ENCODE measurements at regions not wholly inside any gene's neighbourhood (a gene's known extent, or its start where the extent isn't known, plus 50 kb on each side); places are given as distances from the start of the nearest gene placed in this dataset.

GRCh38 chr22:34115722-34116121, 195.4 kb upstream of the LARGE1 start:
- Histone ChIP-seq H3K9me3 (ENCODE audit: control insufficient read depth, low read depth, low read length) (no peaks in the 10 kb centered on the region), H2AFZ (ENCODE audit: control insufficient read depth, low read length) (no peak overlapping the region), H3K36me3 (ENCODE audit: control insufficient read depth in 2 of 2, extremely low read depth in 1 of 2, insufficient read depth in 2 of 2, low read length in 2 of 2) (no peaks in the 10 kb centered on the region), H3K9ac (ENCODE audit: control insufficient read depth, extremely low read depth, insufficient read depth, low read length) (no peak overlapping the region), H4K20me1 (ENCODE audit: control insufficient read depth, extremely low read depth, insufficient read depth, low read length) (no peaks in the 10 kb centered on the region), H3K4me1 (ENCODE audit: control insufficient read depth, extremely low read depth, insufficient read depth, low read length) (no peaks in the 10 kb centered on the region), H3K4me2 (ENCODE audit: control insufficient read depth, extremely low read depth, insufficient read depth, low read depth, low read length) (no peak overlapping the region), H3K27ac (ENCODE audit: control insufficient read depth, insufficient read depth, low read length) (no peak overlapping the region), H3K4me3 (ENCODE audit: control insufficient read depth in 2 of 3, extremely low read depth in 1 of 3, insufficient read depth in 2 of 3, low read depth in 1 of 3, low read length in 3 of 3) (no peak overlapping the region), H3K27me3 (ENCODE audit: control insufficient read depth, extremely low read depth, insufficient read depth, low read length) (no peaks in the 10 kb centered on the region), H3K9me1 (ENCODE audit: control insufficient read depth, extremely low read depth, insufficient read depth, low read length) (no peaks in the 10 kb centered on the region), H3K79me2 (ENCODE audit: control insufficient read depth, insufficient read depth, low read length) (no peaks in the 10 kb centered on the region)
- TF ChIP-seq CTCF (optimal IDR thresholded peaks at IDR 0.05 in 1 of 3, IDR thresholded peaks at IDR 0.05 in 1 of 3, conservative IDR thresholded peaks at IDR 0.05 in 1 of 3; ENCODE audit: extremely low read depth in 1 of 3, insufficient read depth in 2 of 3, low read length in 3 of 3) (no peak), EZH2 (IDR thresholded peaks at IDR 0.05; ENCODE audit: low read length) (no peak)
- no peak for FAIRE-seq
- dilution Hi-C loops (cut with MboI; ENCODE audit: extremely low pct_ligation_motif_present, low sequenced_read_pairs) = no loop called here
- DNase-seq (ENCODE audit: low read depth, low spot score) = no peak

- Histone ChIP-seq H3K9me1 (ENCODE audit: control insufficient read depth, extremely low read depth, insufficient read depth, low read length) (no peaks in the 10 kb centered on the region), H3K36me3 (ENCODE audit: control insufficient read depth in 2 of 2, extremely low read depth in 1 of 2, insufficient read depth in 2 of 2, low read length in 2 of 2) (no peaks in the 10 kb centered on the region), H3K79me2 (ENCODE audit: control insufficient read depth, insufficient read depth, low read length) (no peaks in the 10 kb centered on the region), H3K4me1 (ENCODE audit: control insufficient read depth, extremely low read depth, insufficient read depth, low read length) (no peaks in the 10 kb centered on the region), H4K20me1 (ENCODE audit: control insufficient read depth, extremely low read depth, insufficient read depth, low read length) (no peaks in the 10 kb centered on the region), H3K9ac (ENCODE audit: control insufficient read depth, extremely low read depth, insufficient read depth, low read length) (no peak overlapping the region), H3K9me3 (ENCODE audit: control insufficient read depth, low read depth, low read length) (no peaks in the 10 kb centered on the region), H3K27me3 (ENCODE audit: control insufficient read depth, extremely low read depth, insufficient read depth, low read length) (no peaks in the 10 kb centered on the region), H3K27ac (ENCODE audit: control insufficient read depth, insufficient read depth, low read length) (no peak overlapping the region), H2AFZ (ENCODE audit: control insufficient read depth, low read length) (no peak overlapping the region), H3K4me2 (ENCODE audit: control insufficient read depth, extremely low read depth, insufficient read depth, low read depth, low read length) (no peak overlapping the region), H3K4me3 (ENCODE audit: control insufficient read depth in 2 of 3, extremely low read depth in 1 of 3, insufficient read depth in 2 of 3, low read depth in 1 of 3, low read length in 3 of 3) (no peak overlapping the region)
- TF ChIP-seq EZH2 (IDR thresholded peaks at IDR 0.05; ENCODE audit: low read length) (no peak), CTCF (optimal IDR thresholded peaks at IDR 0.05 in 1 of 3, IDR thresholded peaks at IDR 0.05 in 1 of 3, conservative IDR thresholded peaks at IDR 0.05 in 1 of 3; ENCODE audit: extremely low read depth in 1 of 3, insufficient read depth in 2 of 3, low read length in 3 of 3) (no peak)
- FAIRE-seq (no peak), DNase-seq (ENCODE audit: low read depth, low spot score) (no peak)
- dilution Hi-C loops (cut with MboI; ENCODE audit: extremely low pct_ligation_motif_present, low sequenced_read_pairs) = no loop called here
These were observed 195.8 kb upstream of the LARGE1 start for GRCh38 chr22:34116126-34116525.

All from keratinocyte (primary cell).